Fibroblast of lung (primary cell): ENCODE measurements at regions not wholly inside any gene's neighbourhood (a gene's known extent, or its start where the extent isn't known, plus 50 kb on each side); places are given as distances from the start of the nearest gene placed in this dataset.
"Not testable (repeated sequence)": the region's sequence is repeated elsewhere in the genome, so short reads cannot be mapped to it uniquely, and the experiment has no call there.

Experiments used
- DNase-seq, 2 donors: peaks; one replicate each; pipeline versions ENCODE4 v3.0.0 to v3.0.0-alpha.2; 2010; ENCODE audit warnings: low read depth in 2 of 2
- H2AFZ ChIP-seq: 2 replicates; pipeline ENCODE4 v1.5.1; 2012; ENCODE audit warnings: low read length, control low read depth, inconsistent platforms
- H3K27ac ChIP-seq: 2 replicates; pipeline ENCODE4 v1.5.1; 2011; ENCODE audit warnings: low read length, control low read depth; ENCODE audit not compliant: insufficient read depth
- H3K27me3 ChIP-seq: 2 replicates; pipeline ENCODE4 v1.5.1; 2011; ENCODE audit warnings: mild to moderate bottlenecking, low read length; ENCODE audit not compliant: control insufficient read depth, insufficient read depth
- H3K36me3 ChIP-seq: 2 replicates; pipeline ENCODE4 v1.5.1; 2011; ENCODE audit warnings: low read length; ENCODE audit not compliant: control insufficient read depth, insufficient read depth
- H3K4me1 ChIP-seq: 2 replicates; pipeline ENCODE4 v1.5.1; 2011; ENCODE audit warnings: low read length; ENCODE audit not compliant: control insufficient read depth, insufficient read depth; ENCODE audit errors: extremely low read depth
- H3K4me2 ChIP-seq: 2 replicates; pipeline ENCODE4 v1.5.1; 2011; ENCODE audit warnings: low read length, control low read depth; ENCODE audit not compliant: insufficient read depth; ENCODE audit errors: extremely low read depth
- H3K4me3 ChIP-seq, 4 experiments: fragments of 200-600 bp in 1 of 4; sonication (generic) in 1 of 4; replicated peaks in 1 of 4; 2 replicates each; pipeline ENCODE4 v1.5.1; 2011 to 2016; ENCODE audit warnings: low read length in 4 of 4, low read depth in 3 of 4, mild to moderate bottlenecking in 3 of 4, control low read depth in 2 of 4, inconsistent platforms in 1 of 4, mixed read lengths in 1 of 4; ENCODE audit not compliant: insufficient read depth in 1 of 4; ENCODE audit errors: control extremely low read depth in 1 of 4
- H3K79me2 ChIP-seq: 2 replicates; pipeline ENCODE4 v1.5.1; 2012; ENCODE audit warnings: mild to moderate bottlenecking, low read length, inconsistent platforms; ENCODE audit not compliant: control insufficient read depth, insufficient read depth
- H3K9ac ChIP-seq: 2 replicates; pipeline ENCODE4 v1.5.1; 2011; ENCODE audit warnings: mild to moderate bottlenecking, low read length, control low read depth; ENCODE audit not compliant: insufficient read depth
- H3K9me3 ChIP-seq: 2 replicates; pipeline ENCODE4 v1.5.1; 2012; ENCODE audit warnings: low read depth, low read length; ENCODE audit not compliant: control insufficient read depth, insufficient read depth
- H4K20me1 ChIP-seq: 2 replicates; pipeline ENCODE4 v1.5.1; 2011; ENCODE audit warnings: low read length; ENCODE audit not compliant: control insufficient read depth, insufficient read depth; ENCODE audit errors: extremely low read depth
- EZH2 ChIP-seq: IDR thresholded peaks from 2 replicates; pipeline ENCODE4 v1.5.1; 2012; ENCODE audit warnings: low read length, control low read depth, mild to moderate bottlenecking; ENCODE audit errors: missing control alignments
- TF ChIP-seq, protein P1 (sequence below), 2 donors: IDR thresholded peaks in 1 of 2; conservative IDR thresholded peaks in 1 of 2; 1 replicate in 1 of 2; 2 replicates in 1 of 2; pipeline ENCODE4 v1.5.1; 2011 to 2012; ENCODE audit warnings: low read length in 2 of 2, control low read depth in 1 of 2, inconsistent platforms in 1 of 2, low read depth in 1 of 2, mild to moderate bottlenecking in 1 of 2

DNA sequence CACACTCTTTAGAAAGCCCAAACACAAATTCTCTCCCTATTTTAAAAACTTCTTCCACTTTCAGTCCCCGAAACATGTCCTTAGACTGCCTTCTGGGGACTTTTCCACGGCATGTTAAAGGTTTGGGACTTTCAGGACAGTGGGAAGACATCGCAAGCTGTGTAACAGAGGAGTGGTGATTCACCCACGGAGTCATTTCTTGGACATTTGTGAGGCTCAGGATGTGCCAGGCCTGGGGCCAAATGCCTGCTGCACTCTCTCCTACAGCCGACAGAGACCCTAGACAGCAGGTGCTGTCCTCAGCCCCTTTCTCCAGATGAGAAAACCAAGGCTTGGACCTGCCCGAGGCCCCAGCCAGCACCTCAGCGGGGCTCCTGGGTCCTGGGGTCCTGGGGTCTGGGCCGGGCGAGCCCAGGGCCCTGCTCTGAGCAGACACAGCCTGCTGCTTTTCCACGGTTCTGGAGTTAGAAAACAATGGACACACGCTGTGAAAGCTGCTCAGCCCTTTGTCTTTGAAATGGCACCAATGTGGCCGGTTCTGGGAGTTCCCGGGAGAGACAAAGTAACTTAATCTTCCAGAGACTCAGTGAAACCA lies 370.2 kb upstream of the SFSWAP start:
- Histone ChIP-seq H3K4me2 (no peak overlapping the region), H3K9me3 (no peaks in the 10 kb centered on the region), H2AFZ (no peak overlapping the region), H3K36me3 (no peaks in the 10 kb centered on the region), H3K27me3 (no peaks in the 10 kb centered on the region), H3K9ac (no peak overlapping the region), H3K79me2 (no peaks in the 10 kb centered on the region), H3K4me3 (no peak overlapping the region), H3K4me1 (no peaks in the 10 kb centered on the region), H3K27ac (no peak overlapping the region), H4K20me1 (no peaks in the 10 kb centered on the region)
- no peak for DNase-seq
- no peak for TF ChIP-seq EZH2
- TF ChIP-seq, protein P1, sequence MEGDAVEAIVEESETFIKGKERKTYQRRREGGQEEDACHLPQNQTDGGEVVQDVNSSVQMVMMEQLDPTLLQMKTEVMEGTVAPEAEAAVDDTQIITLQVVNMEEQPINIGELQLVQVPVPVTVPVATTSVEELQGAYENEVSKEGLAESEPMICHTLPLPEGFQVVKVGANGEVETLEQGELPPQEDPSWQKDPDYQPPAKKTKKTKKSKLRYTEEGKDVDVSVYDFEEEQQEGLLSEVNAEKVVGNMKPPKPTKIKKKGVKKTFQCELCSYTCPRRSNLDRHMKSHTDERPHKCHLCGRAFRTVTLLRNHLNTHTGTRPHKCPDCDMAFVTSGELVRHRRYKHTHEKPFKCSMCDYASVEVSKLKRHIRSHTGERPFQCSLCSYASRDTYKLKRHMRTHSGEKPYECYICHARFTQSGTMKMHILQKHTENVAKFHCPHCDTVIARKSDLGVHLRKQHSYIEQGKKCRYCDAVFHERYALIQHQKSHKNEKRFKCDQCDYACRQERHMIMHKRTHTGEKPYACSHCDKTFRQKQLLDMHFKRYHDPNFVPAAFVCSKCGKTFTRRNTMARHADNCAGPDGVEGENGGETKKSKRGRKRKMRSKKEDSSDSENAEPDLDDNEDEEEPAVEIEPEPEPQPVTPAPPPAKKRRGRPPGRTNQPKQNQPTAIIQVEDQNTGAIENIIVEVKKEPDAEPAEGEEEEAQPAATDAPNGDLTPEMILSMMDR (conservative IDR thresholded peaks at IDR 0.05 in 1 of 2, IDR thresholded peaks at IDR 0.05 in 1 of 2; ENCODE audit: low read depth in 1 of 2, low read length in 2 of 2): no peak

- H3K4me3 ChIP-seq, DNase-seq, H3K27me3 ChIP-seq, H4K20me1 ChIP-seq, H3K79me2 ChIP-seq, H3K4me2 ChIP-seq, H3K9me3 ChIP-seq, H3K36me3 ChIP-seq, H3K27ac ChIP-seq, H2AFZ ChIP-seq, H3K9ac ChIP-seq, H3K4me1 ChIP-seq: not testable (repeated sequence)
Observed at GRCh38 chr12:131341608-131342007, 369.3 kb upstream of the SFSWAP start.

GRCh38 chr12:131343436-131343835 lies 367.5 kb upstream of the SFSWAP start:
- not testable (repeated sequence) for H3K9ac ChIP-seq, H3K4me3 ChIP-seq, H3K9me3 ChIP-seq, H2AFZ ChIP-seq, DNase-seq, H3K27ac ChIP-seq, H3K4me2 ChIP-seq, H3K79me2 ChIP-seq, H4K20me1 ChIP-seq, H3K4me1 ChIP-seq, H3K36me3 ChIP-seq, H3K27me3 ChIP-seq

GRCh38 chr12:131344715-131345520 lies 366.0 kb upstream of the SFSWAP start:
- H3K9ac ChIP-seq, H3K4me3 ChIP-seq, H3K27me3 ChIP-seq, DNase-seq, H3K36me3 ChIP-seq, H3K79me2 ChIP-seq, H3K9me3 ChIP-seq, H3K4me2 ChIP-seq, H3K27ac ChIP-seq, H3K4me1 ChIP-seq, H4K20me1 ChIP-seq, H2AFZ ChIP-seq: not testable (repeated sequence)
